Keratinocyte (primary cell): ENCODE measurements at regions not wholly inside any gene's neighbourhood (a gene's known extent, or its start where the extent isn't known, plus 50 kb on each side); places are given as distances from the start of the nearest gene placed in this dataset.
"Not testable (repeated sequence)": the region's sequence is repeated elsewhere in the genome, so short reads cannot be mapped to it uniquely, and the experiment has no call there.

Source experiments
- DNase-seq: peaks from one replicate; pipeline ENCODE4 v3.0.0-alpha.2; 2011; ENCODE audit warnings: low read depth, missing footprints, low spot score
- FAIRE-seq: peaks from 2 replicates; lab custom pipeline; 2011; peaks lifted over from hg19 to GRCh38; lab: Jason Lieb, UNC
- H2AFZ ChIP-seq: 2 replicates; pipeline ENCODE4 v1.6.0; 2012; ENCODE audit warnings: low read length, control low read depth, inconsistent platforms; ENCODE audit not compliant: control insufficient read depth
- H3K27ac ChIP-seq: 2 replicates; pipeline ENCODE4 v1.5.1; 2011; ENCODE audit warnings: low read length; ENCODE audit not compliant: control insufficient read depth, insufficient read depth
- H3K27me3 ChIP-seq: 3 replicates; pipeline ENCODE4 v1.6.0; 2011; ENCODE audit warnings: low read length; ENCODE audit not compliant: control insufficient read depth, insufficient read depth; ENCODE audit errors: extremely low read depth
- H3K36me3 ChIP-seq, 2 experiments: 2 replicates in 1 of 2; 3 replicates in 1 of 2; pipeline ENCODE4 v1.5.1; 2011; ENCODE audit warnings: low read length in 2 of 2, mild to moderate bottlenecking in 1 of 2; ENCODE audit not compliant: control insufficient read depth in 2 of 2, insufficient read depth in 2 of 2; ENCODE audit errors: extremely low read depth in 1 of 2
- H3K4me1 ChIP-seq: 3 replicates; pipeline ENCODE4 v1.5.1; 2011; ENCODE audit warnings: low read length; ENCODE audit not compliant: control insufficient read depth, insufficient read depth; ENCODE audit errors: extremely low read depth
- H3K4me2 ChIP-seq: 3 replicates; pipeline ENCODE4 v1.6.0; 2011; ENCODE audit warnings: low read depth, low read length; ENCODE audit not compliant: control insufficient read depth, insufficient read depth; ENCODE audit errors: extremely low read depth
- H3K4me3 ChIP-seq, 3 experiments: fragments of 200-600 bp in 1 of 3; sonication (generic) in 1 of 3; 2 replicates in 2 of 3; 3 replicates in 1 of 3; pipeline ENCODE4 v1.5.1; 2011 to 2016; ENCODE audit warnings: low read length in 3 of 3, mild to moderate bottlenecking in 3 of 3, control low read depth in 2 of 3, inconsistent platforms in 1 of 3, low read depth in 1 of 3, mixed read lengths in 1 of 3, mixed run types in 1 of 3, moderate library complexity in 1 of 3; ENCODE audit not compliant: control insufficient read depth in 2 of 3, insufficient read depth in 2 of 3; ENCODE audit errors: extremely low read depth in 1 of 3
- H3K79me2 ChIP-seq: 2 replicates; pipeline ENCODE4 v1.6.0; 2012; ENCODE audit warnings: low read length; ENCODE audit not compliant: control insufficient read depth, insufficient read depth
- H3K9ac ChIP-seq: 3 replicates; pipeline ENCODE4 v1.6.0; 2011; ENCODE audit warnings: low read length; ENCODE audit not compliant: control insufficient read depth, insufficient read depth; ENCODE audit errors: extremely low read depth
- H3K9me1 ChIP-seq: 3 replicates; pipeline ENCODE4 v1.6.0; 2011; ENCODE audit warnings: low read length; ENCODE audit not compliant: control insufficient read depth, insufficient read depth; ENCODE audit errors: extremely low read depth
- H3K9me3 ChIP-seq: 2 replicates; pipeline ENCODE4 v1.5.1; 2012; ENCODE audit warnings: low read depth, low read length; ENCODE audit not compliant: control insufficient read depth
- H4K20me1 ChIP-seq: 3 replicates; pipeline ENCODE4 v1.6.0; 2011; ENCODE audit warnings: low read length; ENCODE audit not compliant: control insufficient read depth, insufficient read depth; ENCODE audit errors: extremely low read depth
- EZH2 ChIP-seq: IDR thresholded peaks from one replicate; pipeline ENCODE4 v1.6.1; 2012; ENCODE audit warnings: inconsistent platforms, mild to moderate bottlenecking, low read length, moderate library complexity
- dilution Hi-C: fragments of 300-500 bp; cut with MboI; formaldehyde crosslinking; loops from one replicate; pipeline ENCODE4 v1.7.0; 2020; ENCODE audit warnings: low sequenced_read_pairs; ENCODE audit not compliant: extremely low pct_ligation_motif_present
- TF ChIP-seq, protein P1 (sequence below), 3 experiments: IDR thresholded peaks in 1 of 3; conservative IDR thresholded peaks in 1 of 3; optimal IDR thresholded peaks in 1 of 3; 2 replicates in 2 of 3; 3 replicates in 1 of 3; pipeline versions ENCODE3 to v1.5.1; 2011; ENCODE audit warnings: low read length in 3 of 3, mild to moderate bottlenecking in 3 of 3, moderate library complexity in 2 of 3, control low read depth in 1 of 3, inconsistent platforms in 1 of 3; ENCODE audit not compliant: insufficient read depth in 2 of 3; ENCODE audit errors: extremely low read depth in 1 of 3

DNA sequence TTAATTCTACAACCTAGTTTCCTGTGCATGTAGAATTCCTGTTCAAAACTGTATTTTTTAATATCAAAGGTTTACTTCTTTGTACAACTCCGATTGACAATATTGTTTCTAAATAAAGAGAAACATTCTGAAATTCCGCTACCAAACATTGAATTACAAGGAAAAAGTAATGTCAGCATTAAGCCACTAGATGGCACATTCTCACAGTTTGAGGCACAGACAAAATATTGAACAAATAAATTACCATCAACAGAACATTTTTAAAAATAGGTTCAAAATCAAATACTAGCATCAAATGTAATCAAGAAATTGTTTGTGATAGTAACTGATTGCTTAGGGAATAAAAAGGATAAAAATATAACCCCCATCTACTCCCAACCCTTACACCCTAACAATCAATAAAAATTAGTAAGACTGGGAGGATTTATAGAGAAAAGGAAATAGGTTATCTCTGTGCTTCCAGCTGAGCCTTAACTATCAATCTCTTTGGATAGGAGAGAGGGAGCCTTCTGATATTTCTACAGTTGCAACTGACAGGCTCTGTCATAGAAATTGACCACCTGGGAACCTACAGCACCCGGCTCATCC lies 86.6 kb upstream of the C7orf33 start:
- TF ChIP-seq, protein P1, sequence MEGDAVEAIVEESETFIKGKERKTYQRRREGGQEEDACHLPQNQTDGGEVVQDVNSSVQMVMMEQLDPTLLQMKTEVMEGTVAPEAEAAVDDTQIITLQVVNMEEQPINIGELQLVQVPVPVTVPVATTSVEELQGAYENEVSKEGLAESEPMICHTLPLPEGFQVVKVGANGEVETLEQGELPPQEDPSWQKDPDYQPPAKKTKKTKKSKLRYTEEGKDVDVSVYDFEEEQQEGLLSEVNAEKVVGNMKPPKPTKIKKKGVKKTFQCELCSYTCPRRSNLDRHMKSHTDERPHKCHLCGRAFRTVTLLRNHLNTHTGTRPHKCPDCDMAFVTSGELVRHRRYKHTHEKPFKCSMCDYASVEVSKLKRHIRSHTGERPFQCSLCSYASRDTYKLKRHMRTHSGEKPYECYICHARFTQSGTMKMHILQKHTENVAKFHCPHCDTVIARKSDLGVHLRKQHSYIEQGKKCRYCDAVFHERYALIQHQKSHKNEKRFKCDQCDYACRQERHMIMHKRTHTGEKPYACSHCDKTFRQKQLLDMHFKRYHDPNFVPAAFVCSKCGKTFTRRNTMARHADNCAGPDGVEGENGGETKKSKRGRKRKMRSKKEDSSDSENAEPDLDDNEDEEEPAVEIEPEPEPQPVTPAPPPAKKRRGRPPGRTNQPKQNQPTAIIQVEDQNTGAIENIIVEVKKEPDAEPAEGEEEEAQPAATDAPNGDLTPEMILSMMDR (optimal IDR thresholded peaks at IDR 0.05 in 1 of 3, IDR thresholded peaks at IDR 0.05 in 1 of 3, conservative IDR thresholded peaks at IDR 0.05 in 1 of 3; ENCODE audit: extremely low read depth in 1 of 3, insufficient read depth in 2 of 3, low read length in 3 of 3), result peak in 2 of 3 experiments; percentile 38 to 59
- no peak for TF ChIP-seq EZH2
- H3K9me3 ChIP-seq, result no peaks in the 10 kb centered on the region
- FAIRE-seq, result no peak
- no peak overlapping the region for H2AFZ ChIP-seq
- no peak overlapping the region for H3K4me3 ChIP-seq
- no peaks in the 10 kb centered on the region for H3K9me1 ChIP-seq
- H3K27ac ChIP-seq, result no peak overlapping the region
- no peak for DNase-seq
- no peak overlapping the region for H3K9ac ChIP-seq
- dilution Hi-C loops, result no loop called here
- H4K20me1 ChIP-seq, result no peaks in the 10 kb centered on the region
- H3K4me1 ChIP-seq, result no peaks in the 10 kb centered on the region
- no peaks in the 10 kb centered on the region for H3K36me3 ChIP-seq
- H3K27me3 ChIP-seq, result peaks cover 21% of the 10 kb centered on the region
- H3K4me2 ChIP-seq, result no peak overlapping the region
- H3K79me2 ChIP-seq, result no peaks in the 10 kb centered on the region

DNA sequence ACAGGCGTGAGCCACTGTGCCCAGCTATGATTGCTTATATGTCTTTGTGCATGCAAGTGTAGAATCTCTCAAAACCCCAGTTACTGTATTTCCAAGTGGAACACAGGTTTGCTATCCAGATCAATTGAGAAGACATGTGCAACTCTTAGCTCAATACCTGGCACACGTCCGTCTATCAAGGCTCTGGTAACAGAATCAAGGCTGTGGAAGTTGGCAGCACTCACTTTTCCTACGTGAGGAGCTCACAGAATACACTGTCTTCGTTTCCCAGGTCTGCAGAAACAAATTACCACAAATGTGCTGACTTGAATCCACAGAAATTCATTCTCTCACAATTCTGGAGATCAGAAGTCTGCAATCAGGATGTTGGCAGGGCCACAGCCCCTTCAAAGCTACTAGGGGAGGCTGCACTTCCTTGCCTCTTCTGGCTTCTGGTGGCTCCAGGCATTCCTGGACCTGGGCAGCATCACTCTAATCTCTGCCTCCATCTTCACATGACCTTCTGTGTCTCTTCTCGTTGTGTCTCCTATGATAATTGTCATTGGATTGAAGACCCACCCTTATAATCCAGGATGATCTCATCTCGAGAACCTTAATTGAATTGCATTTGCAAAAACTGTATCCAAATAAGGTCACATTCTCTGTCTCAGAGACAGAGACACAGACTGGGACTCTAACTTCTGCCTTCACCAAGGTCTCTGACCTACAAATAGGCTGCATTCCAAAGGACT lies 84.8 kb upstream of the C7orf33 start:
- H2AFZ ChIP-seq, result no peak overlapping the region
- H3K79me2 ChIP-seq, result no peaks in the 10 kb centered on the region
- H3K4me1 ChIP-seq, result no peaks in the 10 kb centered on the region
- FAIRE-seq, result no peak
- H4K20me1 ChIP-seq, result no peaks in the 10 kb centered on the region
- dilution Hi-C loops, result no loop called here
- no peak overlapping the region for H3K9ac ChIP-seq
- TF ChIP-seq EZH2, result no peak
- TF ChIP-seq, protein P1 (optimal IDR thresholded peaks at IDR 0.05 in 1 of 3, IDR thresholded peaks at IDR 0.05 in 1 of 3, conservative IDR thresholded peaks at IDR 0.05 in 1 of 3; ENCODE audit: extremely low read depth in 1 of 3, insufficient read depth in 2 of 3, low read length in 3 of 3), result no peak
- H3K4me2 ChIP-seq, result no peak overlapping the region
- H3K27ac ChIP-seq, result no peak overlapping the region
- DNase-seq, result no peak
- no peak overlapping the region for H3K4me3 ChIP-seq
- no peaks in the 10 kb centered on the region for H3K9me1 ChIP-seq
- H3K36me3 ChIP-seq, result no peaks in the 10 kb centered on the region
- H3K9me3 ChIP-seq, result no peaks in the 10 kb centered on the region
- peaks cover 14% of the 10 kb centered on the region for H3K27me3 ChIP-seq

DNA sequence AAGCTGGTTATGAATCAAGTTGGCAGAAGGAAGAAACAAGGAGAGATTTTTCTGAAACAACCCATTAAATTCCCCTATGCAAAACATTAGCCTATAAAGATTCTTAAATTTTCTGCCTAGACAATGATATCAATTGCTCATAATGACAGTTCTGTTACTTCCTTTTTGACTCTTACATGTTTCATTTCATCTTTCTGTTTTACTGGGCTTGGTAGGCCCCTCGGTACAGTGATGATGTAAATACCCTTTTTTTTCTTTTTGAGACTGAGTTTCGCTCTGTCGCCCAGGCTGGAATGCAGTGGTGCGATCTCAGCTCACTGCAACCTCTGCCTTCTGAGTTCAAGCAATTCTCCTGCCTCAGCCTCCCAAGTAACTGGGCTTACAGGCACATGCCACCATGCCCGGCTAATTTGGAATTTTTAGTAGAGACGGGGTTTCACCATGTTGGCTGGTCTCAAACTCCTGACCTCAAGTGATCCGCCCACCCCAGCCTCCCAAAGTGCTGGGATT lies 83.4 kb upstream of the C7orf33 start:
- H3K36me3 ChIP-seq, H3K79me2 ChIP-seq, H3K9ac ChIP-seq, H3K27ac ChIP-seq, H3K9me1 ChIP-seq, H3K27me3 ChIP-seq, FAIRE-seq, H3K9me3 ChIP-seq, dilution Hi-C loops, H3K4me2 ChIP-seq, H4K20me1 ChIP-seq, H3K4me3 ChIP-seq, H2AFZ ChIP-seq, DNase-seq, H3K4me1 ChIP-seq: not testable (repeated sequence)
